HepG2 (cell line): ENCODE measurements at regions not wholly inside any gene's neighbourhood (a gene's known extent, or its start where the extent isn't known, plus 50 kb on each side); places are given as distances from the start of the nearest gene placed in this dataset.

Source experiments
- ARNT2 ChIP-seq: sonication (generic); formaldehyde crosslinking; IDR thresholded peaks from 2 replicates; pipeline ENCODE4 v1.8.0; 2022; ENCODE audit warnings: mild to moderate bottlenecking, low read depth, missing genetic modification reagents, moderate library complexity
- DNMT3B ChIP-seq: conservative IDR thresholded peaks from 2 replicates; pipeline ENCODE4 v1.6.1; 2016; ENCODE audit warnings: missing biosample characterization, control low read depth
- GABPB1 ChIP-seq: IDR thresholded peaks from 2 replicates; pipeline ENCODE4 v1.6.1; 2016; ENCODE audit warnings: mild to moderate bottlenecking, missing genetic modification reagents, moderate library complexity, missing compliant biosample characterization
- GATA4 ChIP-seq: sonication (generic); IDR thresholded peaks from 2 replicates; pipeline ENCODE4 v1.6.1; 2016; ENCODE audit warnings: antibody characterized with exemption, low read depth, borderline replicate concordance
- HMG20A ChIP-seq: IDR thresholded peaks from 2 replicates; pipeline ENCODE4 v1.6.1; 2016; ENCODE audit warnings: borderline replicate concordance
- IRF2 ChIP-seq: IDR thresholded peaks from 2 replicates; pipeline ENCODE4 v1.6.1; 2018; ENCODE audit warnings: missing genetic modification reagents, missing compliant biosample characterization
- KAT8 ChIP-seq: IDR thresholded peaks from 2 replicates; pipeline ENCODE4 v1.6.1; 2016; ENCODE audit warnings: missing genetic modification reagents, missing compliant biosample characterization
- KDM1A ChIP-seq: IDR thresholded peaks from 2 replicates; pipeline ENCODE4 v1.6.1; 2016; ENCODE audit warnings: missing compliant biosample characterization
- MAX ChIP-seq: IDR thresholded peaks from 2 replicates; pipeline ENCODE4 v1.6.1; 2012; ENCODE audit warnings: inconsistent platforms
- MXD4 ChIP-seq: IDR thresholded peaks from 2 replicates; pipeline ENCODE4 v1.6.1; 2016; ENCODE audit warnings: mild to moderate bottlenecking, missing biosample characterization, missing genetic modification reagents
- MZF1 ChIP-seq: sonication (generic); formaldehyde crosslinking; IDR thresholded peaks from 2 replicates; pipeline ENCODE4 v1.8.1; 2023; ENCODE audit warnings: mild to moderate bottlenecking, missing genetic modification reagents, borderline replicate concordance
- REST ChIP-seq, 2 experiments: IDR thresholded peaks; 2 replicates each; pipeline ENCODE4 v1.6.1; 2011 to 2012; ENCODE audit warnings: low read length in 2 of 2, borderline replicate concordance in 1 of 2, low read depth in 1 of 2, mild to moderate bottlenecking in 1 of 2, moderate library complexity in 1 of 2
- SP4 ChIP-seq: sonication (generic); formaldehyde crosslinking; IDR thresholded peaks from 2 replicates; pipeline ENCODE4 v1.8.1; 2023; ENCODE audit warnings: mild to moderate bottlenecking, missing genetic modification reagents
- U2AF1 ChIP-seq: fragments of 200-400 bp; formaldehyde crosslinking; optimal IDR thresholded peaks from 2 replicates; pipeline ENCODE3; 2017; ENCODE audit warnings: mild to moderate bottlenecking, low read depth, low read length
- ZBTB33 ChIP-seq: sonication (generic); formaldehyde crosslinking; IDR thresholded peaks from 2 replicates; pipeline ENCODE4 v1.4.0; 2020; ENCODE audit warnings: missing genetic modification reagents
- ZFY ChIP-seq: sonication (generic); formaldehyde crosslinking; IDR thresholded peaks from 2 replicates; pipeline ENCODE4 v1.4.0; 2020; ENCODE audit warnings: missing genetic modification reagents
- ZNF441 ChIP-seq: sonication (generic); formaldehyde crosslinking; IDR thresholded peaks from 2 replicates; pipeline ENCODE4 v1.7.0; 2021; ENCODE audit warnings: missing genetic modification reagents, borderline replicate concordance
- ZNF546 ChIP-seq: sonication (generic); formaldehyde crosslinking; conservative IDR thresholded peaks from 2 replicates; pipeline ENCODE4 v1.8.1; 2023; ENCODE audit warnings: mild to moderate bottlenecking, missing genetic modification reagents
- ZNF547 ChIP-seq: sonication (generic); formaldehyde crosslinking; IDR thresholded peaks from 2 replicates; pipeline ENCODE4 v1.5.1; 2020; ENCODE audit warnings: mild to moderate bottlenecking, missing genetic modification reagents
- ZNF691 ChIP-seq: sonication (generic); formaldehyde crosslinking; IDR thresholded peaks from 2 replicates; pipeline ENCODE4 v1.4.0; 2020; ENCODE audit warnings: missing genetic modification reagents, low read depth, mild to moderate bottlenecking, borderline replicate concordance
- TF ChIP-seq, protein P1 (sequence below): sonication (generic); formaldehyde crosslinking; IDR thresholded peaks from 2 replicates; pipeline ENCODE4 v1.5.0; 2020; ENCODE audit warnings: mild to moderate bottlenecking, missing genetic modification reagents

DNA sequence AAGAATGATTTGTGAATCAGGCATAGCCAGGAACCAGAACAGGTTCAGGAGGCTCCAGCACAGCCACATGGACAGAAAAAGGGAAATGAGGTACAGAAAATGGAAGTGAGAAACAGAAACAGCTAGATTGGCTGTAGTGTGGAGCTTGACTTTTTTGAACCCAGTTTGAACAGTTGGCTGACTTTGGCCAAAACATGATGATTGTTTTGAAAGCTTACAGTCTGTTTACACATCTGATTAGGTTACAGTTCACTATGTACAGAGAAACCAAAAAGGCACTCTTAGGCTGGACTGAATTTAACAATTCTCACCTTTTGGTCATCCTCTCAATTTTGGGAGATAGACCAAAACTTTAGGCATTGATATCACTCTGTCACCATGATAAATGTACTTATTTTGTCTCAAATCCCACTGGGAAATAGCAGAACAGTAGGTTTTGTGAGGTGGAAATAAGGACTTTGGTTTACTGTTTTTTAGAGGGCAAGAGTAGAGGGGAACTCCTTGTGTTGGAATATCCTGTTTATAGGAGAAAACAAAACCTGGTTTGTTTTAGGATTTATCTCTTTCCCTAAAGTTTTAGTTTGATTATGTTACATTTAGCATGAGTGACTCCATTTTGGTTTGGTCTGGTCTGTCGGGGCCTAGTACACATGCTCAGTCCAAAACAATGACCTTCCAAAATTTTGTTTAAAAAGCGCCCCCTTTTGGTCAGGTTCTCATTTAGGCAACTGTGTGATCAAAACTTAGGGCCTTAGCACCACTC is 123.1 kb downstream of the OLIG3 start (continued):
- TF ChIP-seq REST (IDR thresholded peaks at IDR 0.05; ENCODE audit: borderline replicate concordance in 1 of 2, low read depth in 1 of 2, low read length in 2 of 2): no peak
- no peak for TF ChIP-seq ARNT2
- no peak; the same call in 1 of the 2 replicates for TF ChIP-seq MAX
- no peak for TF ChIP-seq ZNF546 (CRISPR knock-in tag)
- TF ChIP-seq ZNF441 (CRISPR knock-in tag): no peak
- no peak for TF ChIP-seq ZNF547 (CRISPR knock-in tag)
- TF ChIP-seq KDM1A (CRISPR knock-in tag): no peak
- TF ChIP-seq, protein P1, sequence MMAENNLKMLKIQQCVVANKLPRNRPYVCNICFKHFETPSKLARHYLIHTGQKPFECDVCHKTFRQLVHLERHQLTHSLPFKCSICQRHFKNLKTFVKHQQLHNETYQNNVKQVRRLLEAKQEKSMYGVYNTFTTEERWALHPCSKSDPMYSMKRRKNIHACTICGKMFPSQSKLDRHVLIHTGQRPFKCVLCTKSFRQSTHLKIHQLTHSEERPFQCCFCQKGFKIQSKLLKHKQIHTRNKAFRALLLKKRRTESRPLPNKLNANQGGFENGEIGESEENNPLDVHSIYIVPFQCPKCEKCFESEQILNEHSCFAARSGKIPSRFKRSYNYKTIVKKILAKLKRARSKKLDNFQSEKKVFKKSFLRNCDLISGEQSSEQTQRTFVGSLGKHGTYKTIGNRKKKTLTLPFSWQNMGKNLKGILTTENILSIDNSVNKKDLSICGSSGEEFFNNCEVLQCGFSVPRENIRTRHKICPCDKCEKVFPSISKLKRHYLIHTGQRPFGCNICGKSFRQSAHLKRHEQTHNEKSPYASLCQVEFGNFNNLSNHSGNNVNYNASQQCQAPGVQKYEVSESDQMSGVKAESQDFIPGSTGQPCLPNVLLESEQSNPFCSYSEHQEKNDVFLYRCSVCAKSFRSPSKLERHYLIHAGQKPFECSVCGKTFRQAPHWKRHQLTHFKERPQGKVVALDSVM (CRISPR knock-in tag): no peak
- TF ChIP-seq DNMT3B (CRISPR knock-in tag): no peak
- TF ChIP-seq MZF1 (CRISPR knock-in tag): no peak
- TF ChIP-seq ZNF691: no peak
- no peak for TF ChIP-seq SP4 (CRISPR knock-in tag)
- no peak for TF ChIP-seq ZFY
- TF ChIP-seq HMG20A: no peak
- TF ChIP-seq MXD4 (CRISPR knock-in tag): no peak
- no peak for TF ChIP-seq GATA4
- TF ChIP-seq KAT8 (CRISPR knock-in tag): no peak
- no peak for TF ChIP-seq ZBTB33 (CRISPR knock-in tag)
- no peak for TF ChIP-seq IRF2 (CRISPR knock-in tag)
- no peak for TF ChIP-seq GABPB1 (CRISPR knock-in tag)
- TF ChIP-seq U2AF1: no peak
